H9 (cell line): ENCODE measurements at regions not wholly inside any gene's neighbourhood (a gene's known extent, or its start where the extent isn't known, plus 50 kb on each side); places are given as distances from the start of the nearest gene placed in this dataset.

Experiments
- DNase-seq: peaks from one replicate; pipeline ENCODE4 v3.0.0-alpha.2; 2017
- H2AFZ ChIP-seq: one replicate; pipeline ENCODE4 v1.6.1; 2013; ENCODE audit warnings: mild to moderate bottlenecking, low read length, control low read depth, moderate library complexity
- H2AK5ac ChIP-seq: 2 replicates; pipeline ENCODE4 v1.6.1; 2013; ENCODE audit warnings: low read length, control low read depth, mixed read lengths; ENCODE audit not compliant: insufficient read length
- H2BK120ac ChIP-seq: one replicate; pipeline ENCODE4 v1.6.1; 2013; ENCODE audit warnings: low read depth, mild to moderate bottlenecking, low read length, control low read depth, inconsistent platforms; ENCODE audit not compliant: poor library complexity, severe bottlenecking
- H2BK12ac ChIP-seq: 2 replicates; pipeline ENCODE4 v1.6.1; 2013; ENCODE audit warnings: low read length, control low read depth, mixed read lengths, low read depth; ENCODE audit not compliant: insufficient read length
- H2BK15ac ChIP-seq: 2 replicates; pipeline ENCODE4 v1.6.1; 2013; ENCODE audit warnings: low read depth, low read length, control low read depth
- H2BK20ac ChIP-seq: one replicate; pipeline ENCODE4 v1.6.1; 2013; ENCODE audit warnings: low read depth, mild to moderate bottlenecking, low read length, control low read depth, inconsistent platforms; ENCODE audit not compliant: poor library complexity, severe bottlenecking
- H2BK5ac ChIP-seq: 2 replicates; pipeline ENCODE4 v1.6.1; 2013; ENCODE audit warnings: low read length, control low read depth, mixed read lengths; ENCODE audit not compliant: insufficient read length
- H3K14ac ChIP-seq: 2 replicates; pipeline ENCODE4 v1.6.1; 2013; ENCODE audit warnings: low read length, control low read depth; ENCODE audit not compliant: insufficient read depth
- H3K18ac ChIP-seq: 2 replicates; pipeline ENCODE4 v1.6.1; 2013; ENCODE audit warnings: low read depth, mild to moderate bottlenecking, mixed read lengths, low read length, control low read depth; ENCODE audit not compliant: insufficient read length
- H3K23ac ChIP-seq: 2 replicates; pipeline ENCODE4 v1.6.1; 2013; ENCODE audit warnings: low read length, control low read depth, mixed read lengths, low read depth; ENCODE audit not compliant: insufficient read length
- H3K23me2 ChIP-seq: 2 replicates; pipeline ENCODE4 v1.6.1; 2013; ENCODE audit warnings: low read depth, mild to moderate bottlenecking, mixed read lengths, low read length, control low read depth; ENCODE audit not compliant: insufficient read length, poor library complexity, severe bottlenecking
- H3K27ac ChIP-seq: 2 replicates; pipeline ENCODE4 v1.5.1; 2013; ENCODE audit warnings: low read length, control low read depth, mixed read lengths, low read depth; ENCODE audit not compliant: insufficient read length
- H3K27me3 ChIP-seq: 2 replicates; pipeline ENCODE4 v1.6.1; 2013; ENCODE audit warnings: low read length, control low read depth, inconsistent platforms; ENCODE audit not compliant: insufficient read depth
- H3K4ac ChIP-seq: 2 replicates; pipeline ENCODE4 v1.6.1; 2013; ENCODE audit warnings: low read depth, mild to moderate bottlenecking, control low read depth, inconsistent platforms, low read length, moderate library complexity
- H3K4me1 ChIP-seq: 2 replicates; pipeline ENCODE4 v1.6.1; 2013; ENCODE audit warnings: low read length, control low read depth, inconsistent platforms; ENCODE audit not compliant: insufficient read depth
- H3K4me2 ChIP-seq: 2 replicates; pipeline ENCODE4 v1.6.1; 2013; ENCODE audit warnings: low read length, control low read depth, mixed read lengths; ENCODE audit not compliant: insufficient read length, insufficient read depth
- H3K56ac ChIP-seq: 2 replicates; pipeline ENCODE4 v1.6.1; 2013; ENCODE audit warnings: low read depth, mild to moderate bottlenecking, mixed read lengths, low read length, control low read depth; ENCODE audit not compliant: insufficient read length
- H3K79me1 ChIP-seq: 2 replicates; pipeline ENCODE4 v1.6.1; 2013; ENCODE audit warnings: low read depth, mild to moderate bottlenecking, moderate library complexity, low read length, control low read depth, inconsistent platforms; ENCODE audit not compliant: insufficient read depth, poor library complexity, severe bottlenecking
- H3K79me2 ChIP-seq: 2 replicates; pipeline ENCODE4 v1.6.1; 2013; ENCODE audit warnings: low read length, control low read depth, inconsistent platforms; ENCODE audit not compliant: insufficient read depth
- H3K9ac ChIP-seq: 2 replicates; pipeline ENCODE4 v1.6.1; 2013; ENCODE audit warnings: low read length, control low read depth, mixed read lengths; ENCODE audit not compliant: insufficient read length; ENCODE audit errors: extremely low read depth
- H3K9me3 ChIP-seq: one replicate; pipeline ENCODE4 v1.6.1; 2013; ENCODE audit warnings: low read depth, low read length, inconsistent platforms; ENCODE audit not compliant: control insufficient read depth
- H3T11ph ChIP-seq: one replicate; pipeline ENCODE4 v1.6.1; 2013; ENCODE audit warnings: mild to moderate bottlenecking, low read length, control low read depth, inconsistent platforms
- H4K20me1 ChIP-seq: one replicate; pipeline ENCODE4 v1.6.1; 2013; ENCODE audit not compliant: control insufficient read depth, insufficient read length, insufficient read depth
- H4K5ac ChIP-seq: 2 replicates; pipeline ENCODE4 v1.6.1; 2013; ENCODE audit warnings: low read depth, mild to moderate bottlenecking, mixed read lengths, low read length, control low read depth; ENCODE audit not compliant: insufficient read length
- H4K8ac ChIP-seq: replicated peaks from 2 replicates; pipeline ENCODE4 v1.6.1; 2013; ENCODE audit warnings: low read length, control low read depth, mixed read lengths, low read depth; ENCODE audit not compliant: insufficient read length
- H4K91ac ChIP-seq: 2 replicates; pipeline ENCODE4 v1.6.1; 2013; ENCODE audit warnings: low read depth, mild to moderate bottlenecking, moderate library complexity, mixed read lengths, low read length, control low read depth; ENCODE audit not compliant: insufficient read length
- H3K27ac Mint-ChIP-seq, 3 experiments: 2 replicates in 2 of 3; 3 replicates in 1 of 3; pipeline ENCODE4 v1.8.0; 2020 to 2021; ENCODE audit warnings: mixed read lengths in 3 of 3, mild to moderate bottlenecking in 1 of 3, moderate library complexity in 1 of 3
- H3K27me3 Mint-ChIP-seq: 2 replicates; pipeline ENCODE4 v1.8.0; 2021; ENCODE audit warnings: low read depth, mild to moderate bottlenecking, moderate library complexity, mixed read lengths
- H3K36me3 Mint-ChIP-seq, 3 experiments: 2 replicates in 2 of 3; 3 replicates in 1 of 3; pipeline ENCODE4 v1.8.0; 2020 to 2021; ENCODE audit warnings: low read depth in 3 of 3, mixed read lengths in 3 of 3; ENCODE audit not compliant: insufficient read depth in 1 of 3
- H3K4me1 Mint-ChIP-seq, 2 experiments: 2 replicates each; pipeline ENCODE4 v1.8.0; 2020; ENCODE audit warnings: mixed read lengths in 2 of 2
- H3K4me3 Mint-ChIP-seq, 2 experiments: 2 replicates in 1 of 2; 3 replicates in 1 of 2; pipeline ENCODE4 v1.8.0; 2020 to 2021; ENCODE audit warnings: mild to moderate bottlenecking in 2 of 2, mixed read lengths in 2 of 2, moderate library complexity in 1 of 2
- H3K9me3 Mint-ChIP-seq, 2 experiments: 2 replicates in 1 of 2; 3 replicates in 1 of 2; pipeline ENCODE4 v1.8.0; 2020; ENCODE audit warnings: mild to moderate bottlenecking in 2 of 2, mixed read lengths in 2 of 2, moderate library complexity in 1 of 2
- WGBS: extraction: QIAGEN DNeasy Blood & Tissue Kit; methylation state at CpG from one replicate; pipeline ENCODE4 v1.1.7; 2013; ENCODE audit warnings: missing lambda C conversion rate, low lambda C conversion rate, mixed read lengths; ENCODE audit not compliant: insufficient read length; ENCODE audit errors: extremely low coverage; 5-methylcytosine and 5-hydroxymethylcytosine counted together
- TF ChIP-seq, protein P1 (sequence below): fragments of 200-600 bp; sonication (generic); conservative IDR thresholded peaks from 3 replicates; pipeline ENCODE4 v1.8.0; 2021; ENCODE audit warnings: antibody characterized with exemption, mild to moderate bottlenecking

DNA sequence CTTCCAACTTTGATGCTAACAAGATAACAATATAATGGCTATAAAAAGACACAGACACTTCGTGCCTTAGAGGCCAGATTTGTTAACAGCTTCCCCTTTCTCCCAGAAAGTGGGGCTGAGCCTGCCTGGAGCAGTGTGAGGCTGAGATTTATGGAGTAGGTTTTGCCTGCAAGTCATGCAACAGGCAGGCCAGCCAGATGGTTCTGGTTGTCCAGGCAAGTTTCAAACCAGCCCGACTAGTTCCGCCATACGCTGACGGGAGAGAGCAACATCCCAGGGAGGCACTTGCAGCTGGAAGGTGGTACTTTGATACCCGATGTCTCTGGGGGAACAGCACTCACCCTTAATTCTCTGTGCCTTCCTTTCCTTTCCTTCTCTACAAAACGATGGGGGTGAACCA lies 81.3 kb upstream of the NAA20 start:
- no peak overlapping the region for H2BK15ac ChIP-seq
- Mint-ChIP-seq H3K9me3 (no peaks in the 10 kb centered on the region; a peak in 1 of 5 replicates), H3K4me1 (peaks cover 9 to 21% of the 10 kb centered on the region in 2 experiments), H3K4me3 (no peak overlapping the region), H3K27me3 (no peaks in the 10 kb centered on the region; the same call in 1 of the 2 replicates), H3K27ac (peak overlapping the region in 1 of 3 experiments; percentile 87; a peak in 1 of 7 replicates), H3K36me3 (no peaks in the 10 kb centered on the region)
- H3K4me1 ChIP-seq: no peaks in the 10 kb centered on the region
- no peaks in the 10 kb centered on the region for H3K79me1 ChIP-seq
- H2BK120ac ChIP-seq: no peak overlapping the region
- TF ChIP-seq, protein P1, sequence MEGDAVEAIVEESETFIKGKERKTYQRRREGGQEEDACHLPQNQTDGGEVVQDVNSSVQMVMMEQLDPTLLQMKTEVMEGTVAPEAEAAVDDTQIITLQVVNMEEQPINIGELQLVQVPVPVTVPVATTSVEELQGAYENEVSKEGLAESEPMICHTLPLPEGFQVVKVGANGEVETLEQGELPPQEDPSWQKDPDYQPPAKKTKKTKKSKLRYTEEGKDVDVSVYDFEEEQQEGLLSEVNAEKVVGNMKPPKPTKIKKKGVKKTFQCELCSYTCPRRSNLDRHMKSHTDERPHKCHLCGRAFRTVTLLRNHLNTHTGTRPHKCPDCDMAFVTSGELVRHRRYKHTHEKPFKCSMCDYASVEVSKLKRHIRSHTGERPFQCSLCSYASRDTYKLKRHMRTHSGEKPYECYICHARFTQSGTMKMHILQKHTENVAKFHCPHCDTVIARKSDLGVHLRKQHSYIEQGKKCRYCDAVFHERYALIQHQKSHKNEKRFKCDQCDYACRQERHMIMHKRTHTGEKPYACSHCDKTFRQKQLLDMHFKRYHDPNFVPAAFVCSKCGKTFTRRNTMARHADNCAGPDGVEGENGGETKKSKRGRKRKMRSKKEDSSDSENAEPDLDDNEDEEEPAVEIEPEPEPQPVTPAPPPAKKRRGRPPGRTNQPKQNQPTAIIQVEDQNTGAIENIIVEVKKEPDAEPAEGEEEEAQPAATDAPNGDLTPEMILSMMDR: no peak
- DNase-seq: no peak
- no peak overlapping the region for H4K8ac ChIP-seq
- H4K20me1 ChIP-seq: no peaks in the 10 kb centered on the region
- H3K4me2 ChIP-seq: no peak overlapping the region
- H3K9ac ChIP-seq: no peak overlapping the region
- no peak overlapping the region for H4K5ac ChIP-seq
- H4K91ac ChIP-seq: no peak overlapping the region
- no peak overlapping the region for H3K56ac ChIP-seq
- H3K9me3 ChIP-seq: no peaks in the 10 kb centered on the region
- H2AFZ ChIP-seq: no peak overlapping the region
- H3K79me2 ChIP-seq: no peaks in the 10 kb centered on the region
- H3K23ac ChIP-seq: no peak overlapping the region
- H2BK5ac ChIP-seq: no peak overlapping the region
- no peak overlapping the region for H3K27ac ChIP-seq
- no peak overlapping the region for H2BK12ac ChIP-seq
- no peak overlapping the region for H3K14ac ChIP-seq
- WGBS: no CpG with 5 or more reads among the region's 7 CpGs
- no peaks in the 10 kb centered on the region for H3K23me2 ChIP-seq
- no peak overlapping the region for H2BK20ac ChIP-seq
- H3K27me3 ChIP-seq: no peaks in the 10 kb centered on the region
- H3T11ph ChIP-seq: no peak overlapping the region
- H3K18ac ChIP-seq: no peak overlapping the region
- no peak overlapping the region for H2AK5ac ChIP-seq
- no peak overlapping the region for H3K4ac ChIP-seq
